HCT116 (cell line): ENCODE measurements at regions not wholly inside any gene's neighbourhood (a gene's known extent, or its start where the extent isn't known, plus 50 kb on each side); places are given as distances from the start of the nearest gene placed in this dataset.

Experiments used
- ATAC-seq: fragments of 200-7000 bp; cut with Tn5 transposase; 2 replicates; pipeline ENCODE4 v1.9.1; 2020; ENCODE audit warnings: mild to moderate bottlenecking, moderate library complexity
- BruUV-seq: library from RNA; stranded (reverse); fragments of 400-500 nt; replicated peaks from 2 replicates; lab custom pipeline; 2021; lab: Mats Ljungman, UMichigan
- CTCF ChIA-PET: fragments of 300-600 bp; sonication (Branson Sonifier 250); formaldehyde crosslinking; loops from one replicate; lab custom pipeline; 2021; ENCODE audit warnings: antibody characterized with exemption; lab: Charles Lee
- POLR2A ChIA-PET: fragments of 300-600, 350-600 bp; sonication (Branson Sonifier 250); formaldehyde crosslinking; loops from one replicate; lab custom pipeline; 2021; ENCODE audit warnings: antibody characterized with exemption; lab: Charles Lee
- RAD21 ChIA-PET, 2 experiments: fragments of 300-600 bp; sonication (Branson Sonifier 250); formaldehyde crosslinking; loops; one replicate each; lab custom pipeline; 2023; ENCODE audit warnings: low total read pairs in 2 of 2; ENCODE audit not compliant: uncharacterized antibody in 2 of 2, unreplicated experiment in 2 of 2, low non-redundant PET in 1 of 2; lab: Charles Lee
- DNase-seq: peaks from one replicate; pipeline ENCODE4 v3.0.0-alpha.2; 2010; ENCODE audit warnings: low read depth, low spot score
- H2AFZ ChIP-seq: fragments of 200-600 bp; shearing (Covaris generic), sonication (generic); 2 replicates; pipeline ENCODE4 v1.6.1; 2017; ENCODE audit warnings: low read depth, mixed run types, mixed read lengths, antibody characterized with exemption, low read length; ENCODE audit not compliant: poor library complexity, severe bottlenecking
- H3K27ac ChIP-seq: 2 replicates; pipeline ENCODE4 v1.5.1; 2012; ENCODE audit warnings: low read depth, low read length
- H3K27me3 ChIP-seq: fragments of 200-600 bp; sonication (generic); 2 replicates; pipeline ENCODE4 v1.6.1; 2016; ENCODE audit warnings: mixed run types, low read length, mixed read lengths; ENCODE audit not compliant: insufficient read depth
- H3K36me3 ChIP-seq, 2 experiments: fragments of 200-500 bp in 1 of 2; fragments of 200-600 bp in 1 of 2; sonication (Bioruptor generic) in 1 of 2; sonication (generic) in 1 of 2; 2 replicates each; pipeline versions ENCODE4 v1.5.1 to v1.6.1; 2014 to 2016; ENCODE audit warnings: low read length in 2 of 2, inconsistent platforms in 1 of 2, mixed read lengths in 1 of 2, mixed run types in 1 of 2; ENCODE audit not compliant: insufficient read depth in 2 of 2, control insufficient read depth in 1 of 2
- H3K4me1 ChIP-seq, 2 experiments: fragments of 200-600 bp in 1 of 2; sonication (generic) in 1 of 2; 2 replicates each; pipeline versions ENCODE4 v1.5.1 to v1.6.1; 2012 to 2017; ENCODE audit warnings: low read length in 2 of 2, inconsistent platforms in 1 of 2, mild to moderate bottlenecking in 1 of 2, mixed read lengths in 1 of 2, mixed run types in 1 of 2, moderate library complexity in 1 of 2; ENCODE audit not compliant: insufficient read depth in 2 of 2, control insufficient read depth in 1 of 2
- H3K4me2 ChIP-seq: fragments of 200-600 bp; sonication (generic); 2 replicates; pipeline ENCODE4 v1.6.1; 2017; ENCODE audit warnings: mixed run types, low read length, mixed read lengths
- H3K4me3 ChIP-seq, 2 experiments: fragments of 200-600 bp in 1 of 2; sonication (generic) in 1 of 2; replicated peaks in 1 of 2; 2 replicates each; pipeline ENCODE4 v1.5.1; 2011 to 2016; ENCODE audit warnings: low read length in 2 of 2, control low read depth in 1 of 2, low read depth in 1 of 2, mild to moderate bottlenecking in 1 of 2, mixed read lengths in 1 of 2, mixed run types in 1 of 2
- H3K79me2 ChIP-seq: fragments of 200-600 bp; sonication (generic); 2 replicates; pipeline ENCODE4 v1.6.1; 2017; ENCODE audit warnings: mild to moderate bottlenecking, mixed run types, low read length, moderate library complexity, mixed read lengths; ENCODE audit not compliant: insufficient read depth
- H3K9ac ChIP-seq: fragments of 200-600 bp; sonication (generic); 2 replicates; pipeline ENCODE4 v1.6.1; 2016; ENCODE audit warnings: low read length, mixed read lengths
- H3K9me2 ChIP-seq: fragments of 200-600 bp; sonication (generic), shearing (Covaris generic); 2 replicates; pipeline ENCODE4 v1.6.1; 2017; ENCODE audit warnings: mixed run types, mild to moderate bottlenecking, moderate library complexity; ENCODE audit not compliant: insufficient read depth
- H3K9me3 ChIP-seq, 2 experiments: fragments of 200-500 bp in 1 of 2; fragments of 200-600 bp in 1 of 2; sonication (Bioruptor generic) in 1 of 2; sonication (generic) in 1 of 2; 2 replicates each; pipeline ENCODE4 v1.6.1; 2014 to 2017; ENCODE audit warnings: low read length in 2 of 2, mixed read lengths in 2 of 2, inconsistent platforms in 1 of 2, low read depth in 1 of 2, mild to moderate bottlenecking in 1 of 2, mixed run types in 1 of 2, moderate library complexity in 1 of 2; ENCODE audit not compliant: control insufficient read depth in 1 of 2, insufficient read depth in 1 of 2
- H4K20me1 ChIP-seq: fragments of 200-600 bp; sonication (generic), shearing (Covaris generic); 2 replicates; pipeline ENCODE4 v1.6.1; 2017; ENCODE audit warnings: mixed run types, mild to moderate bottlenecking, moderate library complexity; ENCODE audit not compliant: insufficient read depth
- CEBPB ChIP-seq: IDR thresholded peaks from 2 replicates; pipeline ENCODE4 v1.6.1; 2012; ENCODE audit warnings: low read depth
- JUND ChIP-seq: IDR thresholded peaks from 2 replicates; pipeline ENCODE4 v1.6.1; 2012
- POLR2A ChIP-seq: IDR thresholded peaks from 2 replicates; pipeline ENCODE4 v1.7.0; 2011; ENCODE audit warnings: borderline replicate concordance; ENCODE audit not compliant: insufficient read depth, insufficient read length; ENCODE audit errors: extremely low read depth
- RAD21 ChIP-seq: IDR thresholded peaks from 2 replicates; pipeline ENCODE4 v1.6.1; 2012; ENCODE audit warnings: low read depth, mild to moderate bottlenecking
- SIN3A ChIP-seq: IDR thresholded peaks from 2 replicates; pipeline ENCODE4 v1.6.1; 2012; ENCODE audit warnings: low read depth
- ZNF274 ChIP-seq: fragments of 200-500 bp; sonication (Bioruptor generic); IDR thresholded peaks from 2 replicates; pipeline ENCODE4 v1.6.1; 2014; ENCODE audit warnings: mild to moderate bottlenecking, low read depth, low read length, inconsistent platforms
- intact Hi-C: fragments of 100-400 bp; cut with micrococcal nuclease; formaldehyde crosslinking; loops from 2 replicates; pipeline ENCODE4 v1.10.0; 2022
- TF ChIP-seq, protein P1 (sequence below): IDR thresholded peaks from 2 replicates; pipeline ENCODE4 v1.6.1; 2012; ENCODE audit warnings: low read depth
- TF ChIP-seq, protein P2 (sequence below): IDR thresholded peaks from 2 replicates; pipeline ENCODE4 v1.6.1; 2011; ENCODE audit warnings: mild to moderate bottlenecking, low read length, moderate library complexity; ENCODE audit not compliant: insufficient replicate concordance; ENCODE audit errors: extremely low read depth

DNA sequence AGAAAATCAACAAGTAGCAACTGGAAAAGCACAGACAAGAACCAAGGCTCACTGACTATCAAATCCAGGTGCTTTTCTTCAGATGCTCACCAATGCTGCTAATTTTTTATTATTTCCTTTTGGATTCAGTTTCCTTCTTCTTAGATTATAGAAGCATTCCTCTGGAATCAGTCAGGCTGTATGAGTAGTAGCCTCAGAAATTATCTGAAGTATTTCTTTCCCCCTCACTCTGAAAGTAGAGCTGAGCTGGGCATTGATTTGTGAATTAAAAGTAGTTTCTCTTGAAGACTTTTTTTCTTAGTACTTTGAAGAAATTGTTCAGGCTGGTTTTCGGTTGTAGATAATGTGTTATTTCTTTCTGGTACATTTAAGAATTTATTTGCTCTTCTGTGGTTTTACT is 273.7 kb downstream of the NOL4 start:
- ATAC-seq (no peak), DNase-seq (no peak)
- no peak overlapping the region for H3K9ac ChIP-seq
- intact Hi-C loops: no loop called here
- POLR2A ChIA-PET: no interaction called here
- no peaks in the 10 kb centered on the region for H3K9me2 ChIP-seq
- RAD21 ChIA-PET: no interaction called here
- H4K20me1 ChIP-seq: no peaks in the 10 kb centered on the region
- H3K36me3 ChIP-seq: no peaks in the 10 kb centered on the region
- CTCF ChIA-PET: no interaction called here
- H3K9me3 ChIP-seq: peaks cover 4 to 16% of the 10 kb centered on the region in 2 experiments; a peak in 2 of 4 replicates
- no peaks in the 10 kb centered on the region for H3K4me1 ChIP-seq
- no TSS peak for BruUV-seq
- TF ChIP-seq RAD21 (no peak), JUND (no peak), ZNF274 (no peak), CEBPB (no peak), SIN3A (no peak), POLR2A (no peak)
- TF ChIP-seq, protein P1, sequence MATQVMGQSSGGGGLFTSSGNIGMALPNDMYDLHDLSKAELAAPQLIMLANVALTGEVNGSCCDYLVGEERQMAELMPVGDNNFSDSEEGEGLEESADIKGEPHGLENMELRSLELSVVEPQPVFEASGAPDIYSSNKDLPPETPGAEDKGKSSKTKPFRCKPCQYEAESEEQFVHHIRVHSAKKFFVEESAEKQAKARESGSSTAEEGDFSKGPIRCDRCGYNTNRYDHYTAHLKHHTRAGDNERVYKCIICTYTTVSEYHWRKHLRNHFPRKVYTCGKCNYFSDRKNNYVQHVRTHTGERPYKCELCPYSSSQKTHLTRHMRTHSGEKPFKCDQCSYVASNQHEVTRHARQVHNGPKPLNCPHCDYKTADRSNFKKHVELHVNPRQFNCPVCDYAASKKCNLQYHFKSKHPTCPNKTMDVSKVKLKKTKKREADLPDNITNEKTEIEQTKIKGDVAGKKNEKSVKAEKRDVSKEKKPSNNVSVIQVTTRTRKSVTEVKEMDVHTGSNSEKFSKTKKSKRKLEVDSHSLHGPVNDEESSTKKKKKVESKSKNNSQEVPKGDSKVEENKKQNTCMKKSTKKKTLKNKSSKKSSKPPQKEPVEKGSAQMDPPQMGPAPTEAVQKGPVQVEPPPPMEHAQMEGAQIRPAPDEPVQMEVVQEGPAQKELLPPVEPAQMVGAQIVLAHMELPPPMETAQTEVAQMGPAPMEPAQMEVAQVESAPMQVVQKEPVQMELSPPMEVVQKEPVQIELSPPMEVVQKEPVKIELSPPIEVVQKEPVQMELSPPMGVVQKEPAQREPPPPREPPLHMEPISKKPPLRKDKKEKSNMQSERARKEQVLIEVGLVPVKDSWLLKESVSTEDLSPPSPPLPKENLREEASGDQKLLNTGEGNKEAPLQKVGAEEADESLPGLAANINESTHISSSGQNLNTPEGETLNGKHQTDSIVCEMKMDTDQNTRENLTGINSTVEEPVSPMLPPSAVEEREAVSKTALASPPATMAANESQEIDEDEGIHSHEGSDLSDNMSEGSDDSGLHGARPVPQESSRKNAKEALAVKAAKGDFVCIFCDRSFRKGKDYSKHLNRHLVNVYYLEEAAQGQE: no peak
- TF ChIP-seq, protein P2, sequence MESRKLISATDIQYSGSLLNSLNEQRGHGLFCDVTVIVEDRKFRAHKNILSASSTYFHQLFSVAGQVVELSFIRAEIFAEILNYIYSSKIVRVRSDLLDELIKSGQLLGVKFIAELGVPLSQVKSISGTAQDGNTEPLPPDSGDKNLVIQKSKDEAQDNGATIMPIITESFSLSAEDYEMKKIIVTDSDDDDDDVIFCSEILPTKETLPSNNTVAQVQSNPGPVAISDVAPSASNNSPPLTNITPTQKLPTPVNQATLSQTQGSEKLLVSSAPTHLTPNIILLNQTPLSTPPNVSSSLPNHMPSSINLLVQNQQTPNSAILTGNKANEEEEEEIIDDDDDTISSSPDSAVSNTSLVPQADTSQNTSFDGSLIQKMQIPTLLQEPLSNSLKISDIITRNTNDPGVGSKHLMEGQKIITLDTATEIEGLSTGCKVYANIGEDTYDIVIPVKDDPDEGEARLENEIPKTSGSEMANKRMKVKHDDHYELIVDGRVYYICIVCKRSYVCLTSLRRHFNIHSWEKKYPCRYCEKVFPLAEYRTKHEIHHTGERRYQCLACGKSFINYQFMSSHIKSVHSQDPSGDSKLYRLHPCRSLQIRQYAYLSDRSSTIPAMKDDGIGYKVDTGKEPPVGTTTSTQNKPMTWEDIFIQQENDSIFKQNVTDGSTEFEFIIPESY: no peak
- H3K4me3 ChIP-seq: no peak overlapping the region
- H3K27me3 ChIP-seq: no peaks in the 10 kb centered on the region
- no peaks in the 10 kb centered on the region for H3K79me2 ChIP-seq
- no peak overlapping the region for H3K27ac ChIP-seq
- H3K4me2 ChIP-seq: no peak overlapping the region
- H2AFZ ChIP-seq: no peak overlapping the region
